Muscle of leg (tissue), 3 donors: ENCODE measurements at regions not wholly inside any gene's neighbourhood (a gene's known extent, or its start where the extent isn't known, plus 50 kb on each side); places are given as distances from the start of the nearest gene placed in this dataset.

Experiments
- DNase-seq: peaks from one replicate; pipeline ENCODE4 v3.0.0; 2013
- H3K27ac ChIP-seq: one replicate; pipeline ENCODE4 v1.5.1; 2013; ENCODE audit warnings: mild to moderate bottlenecking, low read length, control low read depth
- H3K27me3 ChIP-seq: one replicate; pipeline ENCODE4 v1.6.1; 2013; ENCODE audit warnings: low read length; ENCODE audit not compliant: control insufficient read depth, insufficient read depth
- H3K36me3 ChIP-seq: one replicate; pipeline ENCODE4 v1.6.1; 2013; ENCODE audit warnings: low read length; ENCODE audit not compliant: control insufficient read depth, insufficient read depth
- H3K4me1 ChIP-seq: one replicate; pipeline ENCODE4 v1.6.1; 2013; ENCODE audit warnings: low read length; ENCODE audit not compliant: control insufficient read depth, insufficient read depth
- H3K4me3 ChIP-seq: one replicate; pipeline ENCODE4 v1.5.1; 2013; ENCODE audit warnings: low read length, control low read depth
- H3K9me3 ChIP-seq: replicated peaks from 2 replicates; pipeline ENCODE4 v1.6.1; 2013; ENCODE audit warnings: low read depth, low read length; ENCODE audit not compliant: control insufficient read depth
- WGBS: methylation state at CpG from one replicate; pipeline ENCODE4 v1.1.5; 2013; ENCODE audit warnings: missing lambda C conversion rate; ENCODE audit not compliant: insufficient coverage; 5-methylcytosine and 5-hydroxymethylcytosine counted together

DNA sequence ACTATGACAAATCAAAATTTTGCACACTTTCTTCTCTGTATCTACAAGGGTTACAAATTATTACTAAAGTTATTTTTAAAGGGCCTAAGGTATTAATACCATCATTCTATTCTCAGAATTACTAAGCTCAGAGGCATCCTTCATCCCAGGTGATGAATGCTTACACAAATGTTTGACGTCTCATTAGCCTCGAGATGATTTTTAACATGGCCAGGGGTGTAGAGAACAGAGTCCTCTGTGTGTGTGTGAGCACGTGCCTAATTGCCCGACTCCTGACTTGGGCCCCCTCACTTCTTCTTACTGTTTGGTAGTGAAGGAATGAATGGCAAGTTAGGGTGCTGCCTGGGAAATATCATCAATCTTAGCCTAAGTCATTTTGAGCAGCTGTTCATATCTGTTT, 221.1 kb downstream of the ENC1 start:
- DNase-seq = no peak
- Histone ChIP-seq H3K36me3 (no peaks in the 10 kb centered on the region), H3K9me3 (no peaks in the 10 kb centered on the region), H3K27me3 (no peaks in the 10 kb centered on the region), H3K27ac (no peak overlapping the region), H3K4me3 (no peak overlapping the region), H3K4me1 (peaks cover 6% of the 10 kb centered on the region)
- no CpG with 5 or more reads among the region's 4 CpGs for WGBS

DNA sequence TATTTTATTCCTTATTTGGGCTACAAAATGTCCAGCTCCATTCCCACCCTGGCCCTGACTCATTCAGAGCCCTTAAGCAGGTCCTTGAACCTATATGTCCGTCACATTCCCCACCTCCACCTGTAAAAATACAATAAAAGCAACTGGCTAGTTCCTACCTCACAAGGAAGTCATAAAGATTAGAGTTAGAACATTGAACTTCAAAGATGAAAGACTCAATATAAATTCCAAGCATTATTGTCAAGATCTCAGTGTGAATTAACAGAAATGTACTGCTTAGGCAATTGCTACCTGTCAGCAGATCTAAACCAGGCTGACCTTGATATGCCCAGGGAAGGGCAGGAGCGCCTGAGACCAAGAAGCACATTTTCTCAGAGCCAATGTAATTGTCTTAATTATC, 221.8 kb downstream of the ENC1 start:
- no peak for DNase-seq
- no CpG with 5 or more reads among the region's 2 CpGs for WGBS

DNA sequence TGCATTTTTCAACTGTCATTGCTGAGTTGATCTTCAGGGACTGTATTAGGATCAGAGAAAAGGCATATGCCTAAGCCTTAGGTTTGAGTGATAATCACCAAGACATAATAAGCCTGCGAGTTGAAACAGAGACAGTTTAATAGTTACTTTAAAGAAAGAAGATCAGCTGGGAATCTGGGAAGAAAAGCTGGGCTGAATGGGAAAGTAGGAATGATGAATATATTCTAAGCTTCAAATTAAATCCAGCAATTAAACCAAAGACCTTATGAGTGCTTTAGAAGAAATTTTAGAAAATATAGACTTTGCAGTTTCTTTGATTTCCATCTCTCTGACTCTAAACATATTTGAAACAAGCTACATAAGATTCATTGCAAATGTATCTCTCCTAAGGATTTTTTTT, 222.3 kb downstream of the ENC1 start:
- DNase-seq = no peak
- H3K36me3 ChIP-seq = no peaks in the 10 kb centered on the region
- H3K4me3 ChIP-seq = no peak overlapping the region
- no peak overlapping the region for H3K27ac ChIP-seq
- H3K9me3 ChIP-seq = no peaks in the 10 kb centered on the region
- H3K27me3 ChIP-seq = no peaks in the 10 kb centered on the region
- H3K4me1 ChIP-seq = peaks cover 6% of the 10 kb centered on the region
- WGBS = no CpG with 5 or more reads among the region's 1 CpG

More for the DNA sequence above, 221.8 kb downstream of the ENC1 start:
- H3K36me3 ChIP-seq = no peaks in the 10 kb centered on the region
- H3K4me1 ChIP-seq = peaks cover 6% of the 10 kb centered on the region
- no peak overlapping the region for H3K27ac ChIP-seq
- no peaks in the 10 kb centered on the region for H3K9me3 ChIP-seq
- H3K27me3 ChIP-seq = no peaks in the 10 kb centered on the region
- H3K4me3 ChIP-seq = no peak overlapping the region

DNA sequence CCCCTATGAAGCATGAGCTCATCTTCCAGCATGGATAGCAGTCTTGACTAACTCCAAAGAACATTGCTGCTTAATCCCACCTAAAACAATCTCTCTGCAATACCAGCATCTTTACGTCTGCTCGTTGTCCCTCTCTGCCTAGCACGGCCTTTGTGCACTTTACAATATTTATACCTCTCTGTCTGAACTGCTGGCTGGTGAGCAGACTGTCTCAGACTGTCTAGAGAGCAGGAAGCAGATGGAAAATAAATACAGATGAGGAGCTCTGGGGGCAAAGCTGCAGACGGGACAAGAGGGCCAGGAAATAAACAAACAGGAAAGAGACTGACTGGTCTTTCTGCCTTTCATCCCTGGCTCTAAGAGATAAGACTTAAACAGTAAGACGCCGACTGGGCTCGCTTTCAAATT, 224.8 kb downstream of the ENC1 start:
- no peak overlapping the region for H3K27ac ChIP-seq
- WGBS = 29% methylated on average over 1 of the region's 7 CpGs
- H3K27me3 ChIP-seq = no peaks in the 10 kb centered on the region
- H3K9me3 ChIP-seq = no peaks in the 10 kb centered on the region
- H3K4me1 ChIP-seq = peaks cover 6% of the 10 kb centered on the region
- no peak overlapping the region for H3K4me3 ChIP-seq
- DNase-seq = peak; percentile 43
- H3K36me3 ChIP-seq = no peaks in the 10 kb centered on the region

DNA sequence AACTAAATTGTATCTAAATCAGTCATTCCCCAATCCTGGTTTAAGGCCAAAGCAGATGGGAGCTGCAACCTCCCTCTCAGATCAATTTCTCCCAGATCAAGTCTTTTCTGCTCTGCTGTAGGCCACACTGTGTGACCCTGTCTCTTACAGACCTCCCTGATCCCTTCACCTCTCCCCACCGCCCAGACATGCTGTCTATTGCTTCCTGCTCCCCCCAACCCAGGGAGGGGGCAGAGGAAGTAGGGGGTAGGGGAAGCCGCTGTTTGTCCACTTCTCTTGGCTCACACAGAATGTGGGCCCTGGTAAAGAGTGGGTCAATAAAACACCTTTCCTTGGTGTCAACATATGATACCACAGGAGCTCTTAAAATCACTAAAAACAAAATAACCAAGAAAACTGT, 226.3 kb downstream of the ENC1 start:
- Histone ChIP-seq H3K36me3 (no peaks in the 10 kb centered on the region), H3K4me3 (no peak overlapping the region), H3K9me3 (no peaks in the 10 kb centered on the region), H3K27me3 (no peaks in the 10 kb centered on the region), H3K27ac (no peak overlapping the region), H3K4me1 (peaks cover 11% of the 10 kb centered on the region)
- no peak for DNase-seq
- WGBS = no CpG with 5 or more reads among the region's 2 CpGs

DNA sequence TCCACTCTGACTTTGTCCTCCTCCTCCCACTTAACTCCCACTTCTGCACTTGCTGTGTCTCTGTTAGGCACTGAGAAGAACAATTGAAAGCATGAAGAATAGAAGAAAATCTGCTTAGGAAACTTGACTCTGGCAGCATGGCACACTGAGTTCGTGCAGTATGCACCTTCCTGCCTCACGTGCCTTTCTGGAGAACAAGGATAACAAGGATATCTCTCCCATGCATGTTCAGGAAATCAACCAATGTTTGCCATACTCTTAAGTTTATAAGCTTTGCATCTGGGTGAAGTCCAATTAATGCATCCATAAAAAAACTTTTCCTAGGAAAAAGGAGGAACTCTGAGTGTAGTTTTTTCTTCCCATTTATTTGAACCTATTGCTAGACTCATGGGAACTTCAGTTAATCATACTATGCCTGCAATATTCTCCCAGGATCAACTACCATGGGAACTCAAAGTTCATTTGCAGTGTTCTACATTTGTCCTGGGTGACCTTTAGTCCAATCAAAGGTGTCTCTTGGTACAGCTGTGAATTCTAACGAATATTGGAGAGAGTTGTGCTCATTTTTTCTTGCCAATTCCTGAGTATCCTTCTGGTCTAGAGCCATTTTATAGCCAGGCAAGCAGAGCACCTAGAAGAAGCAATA, 227.0 kb downstream of the ENC1 start:
- H3K4me1 ChIP-seq = peaks cover 14% of the 10 kb centered on the region
- no peaks in the 10 kb centered on the region for H3K27me3 ChIP-seq
- H3K9me3 ChIP-seq = no peaks in the 10 kb centered on the region
- WGBS = 69% methylated on average over 2 of the region's 3 CpGs
- no peaks in the 10 kb centered on the region for H3K36me3 ChIP-seq
- no peak for DNase-seq
- no peak overlapping the region for H3K27ac ChIP-seq
- no peak overlapping the region for H3K4me3 ChIP-seq

DNA sequence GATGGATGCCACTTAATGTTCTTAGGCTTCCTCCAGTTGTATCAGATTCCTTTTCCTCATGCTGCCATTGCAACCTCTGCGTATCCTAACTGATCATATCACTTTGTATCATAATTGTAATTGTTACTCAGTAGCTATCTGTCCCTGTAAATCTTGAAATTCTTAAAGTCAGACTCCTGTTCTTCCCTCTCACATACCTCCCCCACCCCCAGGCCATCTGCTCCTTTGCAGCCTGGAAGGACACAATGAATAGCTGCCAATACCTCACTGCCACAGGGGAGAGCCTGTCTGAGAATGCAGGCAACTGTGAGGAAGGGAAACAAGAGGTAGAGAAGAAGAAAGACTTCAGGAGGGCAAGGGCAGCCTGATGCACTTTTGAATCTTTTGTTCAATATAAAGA, 228.5 kb downstream of the ENC1 start:
- Histone ChIP-seq H3K4me1 (peaks cover 17% of the 10 kb centered on the region), H3K27ac (no peak overlapping the region), H3K9me3 (no peaks in the 10 kb centered on the region), H3K36me3 (no peaks in the 10 kb centered on the region), H3K4me3 (no peak overlapping the region), H3K27me3 (no peaks in the 10 kb centered on the region)
- no peak for DNase-seq
- WGBS = no CpG with 5 or more reads among the region's 1 CpG

DNA sequence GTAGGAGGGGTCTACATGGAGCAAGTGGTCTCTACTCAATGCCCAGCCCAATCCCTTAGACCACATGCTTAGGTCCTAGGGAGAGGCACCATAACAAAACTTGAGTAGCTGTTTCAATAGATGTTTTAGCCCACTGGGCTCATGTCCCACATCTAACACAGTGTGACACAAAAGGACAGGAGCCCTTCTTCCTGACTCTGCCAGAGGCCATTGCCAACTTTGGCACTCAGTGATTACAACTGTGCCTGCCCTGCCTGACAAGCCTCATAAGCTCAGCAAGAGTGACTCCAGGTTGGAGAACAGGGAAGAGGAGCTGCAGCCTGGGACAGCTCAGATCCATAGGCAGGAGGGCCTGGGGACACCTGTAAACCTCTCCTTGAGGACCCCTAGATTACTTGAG, 230.8 kb downstream of the ENC1 start:
- Histone ChIP-seq H3K27ac (no peak overlapping the region), H3K4me1 (peaks cover 15% of the 10 kb centered on the region), H3K27me3 (no peaks in the 10 kb centered on the region), H3K9me3 (no peaks in the 10 kb centered on the region), H3K4me3 (no peak overlapping the region), H3K36me3 (no peaks in the 10 kb centered on the region)
- peak; percentile 45 for DNase-seq

DNA sequence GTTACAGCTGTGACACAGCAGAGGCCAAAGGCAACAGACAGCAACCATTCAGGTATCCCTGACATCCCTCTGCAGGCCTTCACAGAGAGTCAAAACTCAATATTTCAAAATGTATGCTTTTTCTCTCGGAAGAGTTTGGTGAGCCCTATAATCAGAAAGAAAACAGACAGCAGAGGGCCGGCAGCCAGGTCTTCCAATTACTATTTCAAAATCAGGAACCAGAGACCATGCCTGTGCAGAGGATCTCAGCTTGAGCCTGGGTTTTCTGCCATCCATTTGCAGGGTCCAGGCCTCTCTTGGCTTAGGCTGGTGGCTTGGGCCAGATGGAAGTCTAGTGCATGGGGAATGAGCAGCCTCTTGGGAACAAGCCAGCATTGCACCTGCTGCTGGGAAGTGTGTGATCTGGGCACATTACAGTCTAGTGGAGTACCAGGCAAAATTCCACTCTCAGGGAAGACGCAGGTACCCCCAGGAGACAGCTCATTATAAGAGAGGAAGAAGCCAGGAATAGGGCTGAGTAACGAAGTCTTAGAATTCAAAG, 231.3 kb downstream of the ENC1 start:
- DNase-seq = peak; percentile 49
- Histone ChIP-seq H3K4me3 (no peak overlapping the region), H3K27ac (no peak overlapping the region), H3K9me3 (no peaks in the 10 kb centered on the region), H3K4me1 (peaks cover 15% of the 10 kb centered on the region), H3K27me3 (no peaks in the 10 kb centered on the region), H3K36me3 (no peaks in the 10 kb centered on the region)
- WGBS = 89% methylated on average over 3 of the region's 4 CpGs

DNA sequence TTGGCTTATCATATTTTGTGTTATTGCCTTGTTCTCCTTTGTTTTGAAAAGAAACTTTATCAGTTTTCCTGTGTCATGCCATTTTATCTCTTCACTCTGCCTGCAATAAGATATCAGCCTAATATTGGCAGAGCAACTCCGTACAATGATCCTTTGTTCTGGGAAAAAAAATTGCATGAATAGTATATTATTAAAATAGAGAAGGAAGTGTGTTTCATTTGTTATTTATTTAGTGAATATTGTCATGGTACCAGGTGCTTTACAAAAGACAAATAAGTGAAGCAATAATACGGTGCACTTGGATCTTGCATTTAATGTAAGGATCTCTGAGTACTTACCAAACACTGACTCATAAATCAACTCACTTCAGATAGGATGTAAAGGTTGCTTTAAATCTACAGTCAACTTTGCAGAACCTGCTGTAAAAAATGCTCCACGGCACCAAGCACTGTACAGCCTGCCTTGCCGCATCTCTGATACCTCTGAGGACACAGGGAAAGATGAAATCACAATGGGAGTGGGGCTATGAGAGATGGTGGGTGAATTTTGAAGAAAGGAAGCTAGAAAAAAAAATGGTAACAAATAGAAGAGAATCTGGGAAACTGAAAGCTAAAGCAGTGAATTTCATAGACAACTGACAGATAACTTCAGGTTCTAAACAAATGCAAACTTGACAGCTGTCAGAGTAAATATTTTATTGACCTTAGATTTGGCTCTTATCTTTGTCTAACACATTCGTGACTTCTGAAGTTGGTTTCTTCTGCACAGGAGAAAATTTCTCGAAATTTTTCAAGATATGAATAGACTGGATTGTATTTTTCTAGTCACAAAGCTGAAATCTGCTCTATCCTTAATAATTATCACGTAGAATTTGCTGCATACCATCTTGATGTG, 232.1 kb downstream of the ENC1 start:
- DNase-seq = no peak
- Histone ChIP-seq H3K9me3 (no peaks in the 10 kb centered on the region), H3K4me3 (no peak overlapping the region), H3K27me3 (no peaks in the 10 kb centered on the region), H3K4me1 (peaks cover 15% of the 10 kb centered on the region), H3K36me3 (no peaks in the 10 kb centered on the region), H3K27ac (no peak overlapping the region)
- whole genome bisulfite sequencing = 50% methylated on average over 1 of the region's 7 CpGs
